ENCODE measurements at regions not wholly inside any gene's neighbourhood (a gene's known extent, or its start where the extent isn't known, plus 50 kb on each side); places are given as distances from the start of the nearest gene placed in this dataset.

DNA sequence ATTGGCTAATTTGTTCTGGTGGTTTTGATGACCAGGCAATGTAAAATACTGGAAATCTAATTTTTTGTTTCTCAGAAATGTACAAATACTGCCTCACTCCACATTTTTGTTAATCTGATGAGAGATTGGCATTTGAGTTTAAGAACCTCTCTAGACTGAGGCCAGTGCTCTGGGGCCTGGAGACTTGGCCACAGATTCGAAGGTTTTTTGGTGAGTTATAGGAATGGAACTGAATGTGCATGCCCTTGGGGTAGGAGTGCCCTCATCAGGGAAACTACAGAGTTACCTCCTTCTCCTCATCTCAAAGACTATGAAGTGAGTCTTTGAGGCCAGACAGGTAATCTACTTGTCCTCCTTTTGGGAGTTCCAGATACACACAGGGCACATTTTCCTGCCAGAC lies 347.9 kb downstream of the LTN1 start:
- DNase-seq (ENCODE audit: low read depth), result no peak
- no peak overlapping the region for H3K4me3 ChIP-seq (replicated peaks; ENCODE audit: low read depth, low read length)
- TF ChIP-seq, protein P1, sequence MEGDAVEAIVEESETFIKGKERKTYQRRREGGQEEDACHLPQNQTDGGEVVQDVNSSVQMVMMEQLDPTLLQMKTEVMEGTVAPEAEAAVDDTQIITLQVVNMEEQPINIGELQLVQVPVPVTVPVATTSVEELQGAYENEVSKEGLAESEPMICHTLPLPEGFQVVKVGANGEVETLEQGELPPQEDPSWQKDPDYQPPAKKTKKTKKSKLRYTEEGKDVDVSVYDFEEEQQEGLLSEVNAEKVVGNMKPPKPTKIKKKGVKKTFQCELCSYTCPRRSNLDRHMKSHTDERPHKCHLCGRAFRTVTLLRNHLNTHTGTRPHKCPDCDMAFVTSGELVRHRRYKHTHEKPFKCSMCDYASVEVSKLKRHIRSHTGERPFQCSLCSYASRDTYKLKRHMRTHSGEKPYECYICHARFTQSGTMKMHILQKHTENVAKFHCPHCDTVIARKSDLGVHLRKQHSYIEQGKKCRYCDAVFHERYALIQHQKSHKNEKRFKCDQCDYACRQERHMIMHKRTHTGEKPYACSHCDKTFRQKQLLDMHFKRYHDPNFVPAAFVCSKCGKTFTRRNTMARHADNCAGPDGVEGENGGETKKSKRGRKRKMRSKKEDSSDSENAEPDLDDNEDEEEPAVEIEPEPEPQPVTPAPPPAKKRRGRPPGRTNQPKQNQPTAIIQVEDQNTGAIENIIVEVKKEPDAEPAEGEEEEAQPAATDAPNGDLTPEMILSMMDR (IDR thresholded peaks at IDR 0.05; ENCODE audit: low read length, missing control alignments), result no peak

DNA sequence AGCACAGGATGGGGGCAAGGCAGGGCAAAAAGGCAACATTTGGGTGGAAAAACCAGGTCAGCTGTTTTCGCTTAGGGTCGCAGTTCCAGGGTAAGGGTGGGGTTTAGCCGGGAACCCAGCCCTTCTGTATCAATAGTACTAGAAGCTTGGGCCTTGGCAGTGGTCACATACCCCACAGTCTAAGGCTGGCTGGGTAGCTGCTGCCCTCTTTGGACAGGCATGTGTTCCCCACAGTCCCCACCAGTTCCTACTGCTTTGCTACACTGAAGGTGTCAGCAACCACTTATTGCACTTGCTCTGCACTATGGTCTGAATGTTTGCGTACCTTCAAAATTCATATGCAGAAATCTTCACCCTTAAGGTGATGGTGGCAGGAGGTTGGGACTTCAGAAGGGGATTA lies 349.8 kb downstream of the LTN1 start:
- no peak for DNase-seq (ENCODE audit: low read depth)
- TF ChIP-seq, protein P1 (IDR thresholded peaks at IDR 0.05; ENCODE audit: low read length, missing control alignments), result no peak
- no peak overlapping the region for H3K4me3 ChIP-seq (replicated peaks; ENCODE audit: low read depth, low read length)

DNA sequence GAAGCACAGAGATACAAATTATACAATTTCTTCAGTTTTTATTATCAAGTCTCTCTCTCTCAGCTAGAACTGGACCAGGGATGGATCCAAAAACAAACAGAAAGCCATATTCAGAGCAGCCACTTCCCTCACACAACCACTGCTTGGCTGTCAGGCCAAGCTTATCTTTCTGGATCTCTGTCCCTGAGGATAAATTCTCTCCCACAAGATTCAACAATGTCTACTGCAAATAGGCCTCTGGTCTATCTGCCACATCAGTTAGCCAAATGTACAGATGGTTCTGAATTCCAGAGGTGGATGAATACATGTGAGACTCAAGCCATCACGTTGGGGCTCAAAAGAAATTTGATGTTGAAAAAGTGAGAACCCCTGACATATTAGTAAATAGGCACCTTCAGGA lies 350.9 kb downstream of the LTN1 start:
- TF ChIP-seq, protein P1 (IDR thresholded peaks at IDR 0.05; ENCODE audit: low read length, missing control alignments), result no peak
- DNase-seq (ENCODE audit: low read depth), result no peak
- H3K4me3 ChIP-seq (replicated peaks; ENCODE audit: low read depth, low read length), result no peak overlapping the region

DNA sequence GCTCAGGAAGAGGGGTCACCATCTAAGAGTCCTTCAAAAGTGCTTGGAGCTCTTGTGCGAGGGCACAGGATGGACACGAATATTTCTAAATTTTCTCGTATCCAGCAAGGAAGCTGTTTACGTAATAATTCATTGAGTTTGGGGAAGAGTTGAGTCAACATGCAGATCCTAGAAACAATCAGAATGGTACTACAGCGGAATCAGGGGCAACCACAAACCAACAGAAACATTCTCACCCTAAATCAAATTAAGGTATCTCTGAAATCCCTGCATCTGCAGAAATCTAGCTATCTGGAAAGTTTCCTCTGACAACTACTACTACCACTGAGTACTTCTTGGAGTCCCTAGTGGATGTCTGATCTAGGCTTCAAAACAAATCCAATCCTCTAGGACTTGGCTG lies 352.4 kb downstream of the LTN1 start:
- DNase-seq (ENCODE audit: low read depth), result no peak
- TF ChIP-seq, protein P1 (IDR thresholded peaks at IDR 0.05; ENCODE audit: low read length, missing control alignments), result no peak
- no peak overlapping the region for H3K4me3 ChIP-seq (replicated peaks; ENCODE audit: low read depth, low read length)

DNA sequence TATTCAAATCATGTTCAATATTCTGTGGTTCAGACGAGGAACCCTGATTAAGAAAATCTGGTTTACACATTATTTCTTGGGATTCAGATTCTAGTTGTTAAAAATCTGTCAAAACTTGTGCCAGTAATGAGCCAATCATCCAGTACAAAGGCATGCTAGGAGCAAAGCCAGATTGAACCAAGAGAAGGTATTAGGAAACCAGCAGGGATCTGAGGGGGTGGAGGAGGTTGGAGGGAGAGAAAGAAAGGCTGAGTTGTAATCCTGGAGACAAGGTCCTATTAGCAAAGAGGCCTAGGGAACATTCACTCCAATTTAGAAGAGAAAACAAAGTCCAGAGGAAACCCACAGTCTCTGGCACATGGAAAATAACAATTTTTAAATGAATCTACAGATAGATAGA lies 352.9 kb downstream of the LTN1 start:
- no peak overlapping the region for H3K4me3 ChIP-seq (replicated peaks; ENCODE audit: low read depth, low read length)
- TF ChIP-seq, protein P1 (IDR thresholded peaks at IDR 0.05; ENCODE audit: low read length, missing control alignments), result no peak
- peak; percentile 71 for DNase-seq (ENCODE audit: low read depth)

DNA sequence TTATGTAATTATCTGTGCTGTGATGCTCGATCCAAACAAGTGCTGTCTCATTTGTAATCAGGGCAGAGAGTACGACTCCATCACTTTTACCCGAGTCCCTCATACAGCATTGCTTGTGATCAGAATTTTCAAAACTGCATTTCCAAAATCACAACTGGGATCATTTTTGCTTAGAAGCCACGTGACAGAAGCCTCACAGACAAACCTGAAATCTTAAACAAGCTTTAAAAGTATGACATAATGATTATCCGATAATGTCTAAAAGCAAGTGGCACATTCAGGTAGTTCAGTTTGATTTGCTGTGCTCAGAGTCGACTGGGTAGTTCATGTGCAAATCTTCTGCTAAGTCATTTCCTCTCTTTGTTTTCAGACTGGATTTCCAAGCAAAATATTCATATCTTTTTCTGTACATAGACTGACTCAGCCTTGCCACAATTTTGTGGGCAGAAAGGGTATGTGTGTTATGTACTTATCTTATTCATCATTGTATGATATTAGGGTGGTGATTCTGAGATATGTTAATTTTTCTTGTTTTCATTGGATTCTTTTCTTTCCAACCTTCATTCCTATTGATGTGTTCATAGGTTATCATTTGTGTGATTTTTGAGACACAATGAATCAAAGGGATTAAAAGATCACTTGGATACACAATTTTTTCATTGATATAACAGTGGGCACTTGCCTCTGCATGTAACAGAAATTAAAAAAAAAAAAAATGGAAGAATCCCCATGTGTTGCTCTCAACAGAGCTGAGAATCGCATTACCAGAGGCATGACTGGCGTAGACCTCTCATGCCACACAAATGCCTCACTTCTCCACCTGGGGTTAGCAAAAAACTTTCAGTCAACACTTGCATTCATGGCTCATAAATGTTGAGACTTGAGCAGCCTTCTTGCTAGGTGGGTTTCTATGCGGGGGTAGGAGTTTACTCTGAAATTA lies 355.7 kb downstream of the LTN1 start:
- H3K4me3 ChIP-seq (replicated peaks; ENCODE audit: low read depth, low read length), result no peak overlapping the region
- peak; percentile 91 for DNase-seq (ENCODE audit: low read depth)
- TF ChIP-seq, protein P1 (IDR thresholded peaks at IDR 0.05; ENCODE audit: low read length, missing control alignments), result no peak

DNA sequence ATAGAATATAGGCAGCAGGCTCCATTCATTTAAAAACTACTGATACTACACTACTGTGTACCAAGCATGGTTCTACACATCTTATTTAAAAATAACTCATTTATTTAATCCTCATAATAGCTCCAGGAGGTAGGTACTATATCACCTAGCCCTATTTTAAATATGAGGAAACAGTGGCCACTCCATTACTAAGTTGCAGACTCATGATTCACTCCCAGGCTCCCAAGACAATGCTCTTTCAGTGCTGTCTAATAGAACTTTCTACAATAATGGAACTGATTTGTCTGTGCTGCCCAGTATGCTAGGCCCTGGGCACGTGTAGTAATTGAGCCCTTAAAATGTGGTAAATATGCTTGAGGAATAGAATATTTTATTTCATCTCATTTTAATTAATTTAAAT lies 357.1 kb downstream of the LTN1 start:
- DNase-seq (ENCODE audit: low read depth), result no peak
- TF ChIP-seq, protein P1 (IDR thresholded peaks at IDR 0.05; ENCODE audit: low read length, missing control alignments), result no peak
- H3K4me3 ChIP-seq (replicated peaks; ENCODE audit: low read depth, low read length), result no peak overlapping the region
